ENCODE measurements at regions not wholly inside any gene's neighbourhood (a gene's known extent, or its start where the extent isn't known, plus 50 kb on each side); places are given as distances from the start of the nearest gene placed in this dataset.

DNA sequence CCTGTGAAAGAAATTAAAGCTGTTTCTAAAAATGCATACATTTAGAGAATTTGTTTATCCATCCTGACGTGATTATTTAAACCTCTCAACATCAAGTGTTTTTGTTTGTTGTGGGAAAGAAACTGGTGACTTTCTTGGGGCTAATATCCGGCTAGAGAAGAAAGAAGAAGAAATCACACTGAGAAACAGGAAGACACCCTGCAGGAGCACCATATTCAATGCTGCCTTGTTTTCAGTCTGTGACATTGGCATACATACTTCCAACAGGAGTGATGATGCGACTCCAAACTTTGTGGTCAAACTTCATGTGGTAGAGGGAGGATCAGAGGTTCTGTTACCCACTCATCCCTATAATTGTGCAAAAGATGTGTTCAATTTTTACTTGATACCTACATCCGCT, 997.6 kb upstream of the CITED2 start:
- Histone ChIP-seq H3K4me1 (replicated peaks in 1 of 2) (no peaks in the 10 kb centered on the region), H3K36me3 (replicated peaks in 1 of 2) (no peaks in the 10 kb centered on the region), H3K27me3 (no peaks in the 10 kb centered on the region), H3K27ac (no peak overlapping the region), H3K4me3 (no peak overlapping the region), H3K9me3 (replicated peaks in 1 of 3) (no peaks in the 10 kb centered on the region)
- intact Hi-C loops (cut with DNase I), result no loop called here
- no peak for DNase-seq
- 74 to 88% (median 84%) methylated on average over 4 of the region's 4 CpGs for WGBS, 4 donors
- no peak for TF ChIP-seq POLR2A (IDR thresholded peaks at IDR 0.05)
- TF ChIP-seq, protein P1, sequence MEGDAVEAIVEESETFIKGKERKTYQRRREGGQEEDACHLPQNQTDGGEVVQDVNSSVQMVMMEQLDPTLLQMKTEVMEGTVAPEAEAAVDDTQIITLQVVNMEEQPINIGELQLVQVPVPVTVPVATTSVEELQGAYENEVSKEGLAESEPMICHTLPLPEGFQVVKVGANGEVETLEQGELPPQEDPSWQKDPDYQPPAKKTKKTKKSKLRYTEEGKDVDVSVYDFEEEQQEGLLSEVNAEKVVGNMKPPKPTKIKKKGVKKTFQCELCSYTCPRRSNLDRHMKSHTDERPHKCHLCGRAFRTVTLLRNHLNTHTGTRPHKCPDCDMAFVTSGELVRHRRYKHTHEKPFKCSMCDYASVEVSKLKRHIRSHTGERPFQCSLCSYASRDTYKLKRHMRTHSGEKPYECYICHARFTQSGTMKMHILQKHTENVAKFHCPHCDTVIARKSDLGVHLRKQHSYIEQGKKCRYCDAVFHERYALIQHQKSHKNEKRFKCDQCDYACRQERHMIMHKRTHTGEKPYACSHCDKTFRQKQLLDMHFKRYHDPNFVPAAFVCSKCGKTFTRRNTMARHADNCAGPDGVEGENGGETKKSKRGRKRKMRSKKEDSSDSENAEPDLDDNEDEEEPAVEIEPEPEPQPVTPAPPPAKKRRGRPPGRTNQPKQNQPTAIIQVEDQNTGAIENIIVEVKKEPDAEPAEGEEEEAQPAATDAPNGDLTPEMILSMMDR (IDR thresholded peaks at IDR 0.05), result no peak

DNA sequence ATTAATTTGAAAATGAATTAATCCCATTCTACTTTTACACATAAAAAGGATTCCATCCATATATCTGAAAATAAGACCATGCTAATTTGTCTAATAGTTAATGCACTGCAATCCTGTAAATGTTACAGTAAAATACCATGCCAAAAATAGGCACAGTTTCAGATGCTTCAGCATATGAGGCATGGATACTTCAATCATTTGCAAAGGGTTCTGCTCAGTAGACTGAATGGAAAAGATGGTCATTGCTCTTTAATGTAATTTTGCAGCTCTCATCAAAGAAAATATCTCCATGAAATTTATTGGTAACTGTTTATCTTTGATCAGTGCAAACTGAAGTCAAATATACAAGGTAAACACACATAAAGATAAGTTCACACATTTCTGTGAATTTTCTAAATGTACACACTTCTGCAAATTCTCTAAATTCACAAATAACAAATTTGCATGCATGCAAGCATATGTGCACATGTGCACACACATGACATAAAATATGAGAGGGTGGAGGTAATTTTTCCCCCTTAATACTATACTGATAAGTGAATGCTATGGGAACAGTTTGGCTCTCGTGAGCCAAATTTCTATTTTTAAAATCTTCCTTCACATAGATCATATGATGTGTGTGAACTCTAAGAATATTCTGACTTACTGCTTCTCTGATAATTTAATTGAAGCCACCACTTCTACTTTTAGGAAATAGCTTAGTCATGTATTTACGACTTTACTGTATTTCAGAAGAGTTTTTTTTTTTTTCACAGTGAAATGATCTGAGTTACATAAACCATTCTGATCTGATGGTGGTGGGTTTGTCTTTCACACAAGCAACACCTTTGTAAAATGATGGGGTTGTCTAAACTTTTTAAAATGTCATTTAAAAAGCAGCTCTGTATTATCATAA, 996.8 kb upstream of the CITED2 start:
- TF ChIP-seq POLR2A (IDR thresholded peaks at IDR 0.05), result no peak
- TF ChIP-seq, protein P1 (IDR thresholded peaks at IDR 0.05), result no peak
- 39 to 50% (median 44%) methylated on average over 2 of the region's 2 CpGs for whole genome bisulfite sequencing, 4 donors
- no peak overlapping the region for H3K27ac ChIP-seq
- no peak for DNase-seq
- no peaks in the 10 kb centered on the region for H3K4me1 ChIP-seq (replicated peaks in 1 of 2)
- H3K9me3 ChIP-seq (replicated peaks in 1 of 3), result no peaks in the 10 kb centered on the region
- H3K4me3 ChIP-seq, result no peak overlapping the region
- no peaks in the 10 kb centered on the region for H3K27me3 ChIP-seq
- no peaks in the 10 kb centered on the region for H3K36me3 ChIP-seq (replicated peaks in 1 of 2)
- intact Hi-C loops (cut with DNase I), result no loop called here

DNA sequence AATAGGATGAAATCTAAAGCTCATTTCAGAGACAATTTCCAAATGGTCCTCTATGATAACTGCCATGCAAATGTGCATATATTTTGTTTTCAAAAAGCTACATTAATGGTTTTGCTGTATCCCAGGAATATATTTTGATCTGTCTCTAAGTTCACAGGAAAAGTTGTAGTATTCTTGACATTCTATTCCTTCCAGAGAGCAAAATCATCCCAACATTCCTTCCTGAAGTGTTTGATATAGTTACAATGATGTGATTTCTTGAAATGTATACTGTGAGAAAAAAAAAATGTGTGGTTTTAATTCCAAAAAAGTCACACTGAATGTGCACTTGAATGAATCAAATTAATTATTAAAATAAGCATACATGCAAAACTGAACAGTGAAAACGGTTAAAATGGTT, 996.0 kb upstream of the CITED2 start:
- intact Hi-C loops (cut with DNase I), result no loop called here

DNA sequence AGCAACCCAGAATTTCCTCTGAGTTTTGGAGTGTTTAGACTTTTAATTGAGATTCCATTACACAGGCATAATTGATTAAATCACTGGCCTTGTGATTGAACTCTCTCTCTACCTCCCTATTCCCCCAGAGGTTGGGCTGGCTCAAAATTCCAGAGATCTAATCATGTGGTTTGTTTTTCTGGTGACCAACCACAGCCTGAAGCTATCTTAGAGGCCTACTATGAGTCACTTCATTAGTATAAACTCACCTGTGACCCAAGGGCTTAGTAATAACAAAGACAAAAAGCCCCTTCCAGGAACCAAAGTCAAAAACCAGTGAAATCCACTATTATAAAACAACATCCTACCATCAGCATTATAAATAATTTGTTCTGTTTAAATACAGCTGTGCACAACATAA, 992.5 kb upstream of the CITED2 start:
- intact Hi-C loops (cut with DNase I), result no loop called here
- Histone ChIP-seq H3K27ac (no peak overlapping the region), H3K36me3 (replicated peaks in 1 of 2) (no peaks in the 10 kb centered on the region), H3K9me3 (replicated peaks in 1 of 3) (no peaks in the 10 kb centered on the region), H3K4me3 (no peak overlapping the region), H3K27me3 (no peaks in the 10 kb centered on the region), H3K4me1 (replicated peaks in 1 of 2) (no peaks in the 10 kb centered on the region)
- TF ChIP-seq, protein P1 (IDR thresholded peaks at IDR 0.05), result no peak
- no peak for TF ChIP-seq POLR2A (IDR thresholded peaks at IDR 0.05)
- DNase-seq, result no peak

More for the DNA sequence above, 996.0 kb upstream of the CITED2 start:
- Histone ChIP-seq H3K4me1 (replicated peaks in 1 of 2) (no peaks in the 10 kb centered on the region), H3K27ac (no peak overlapping the region), H3K9me3 (replicated peaks in 1 of 3) (no peaks in the 10 kb centered on the region), H3K27me3 (no peaks in the 10 kb centered on the region), H3K4me3 (no peak overlapping the region), H3K36me3 (replicated peaks in 1 of 2) (no peaks in the 10 kb centered on the region)
- TF ChIP-seq POLR2A (IDR thresholded peaks at IDR 0.05), result no peak
- TF ChIP-seq, protein P1 (IDR thresholded peaks at IDR 0.05), result no peak
- DNase-seq, result no peak
- WGBS, 4 donors, result 88 to 96% (median 88%) methylated on average over 1 of the region's 1 CpG
